ENCODE measurements at regions not wholly inside any gene's neighbourhood (a gene's known extent, or its start where the extent isn't known, plus 50 kb on each side); places are given as distances from the start of the nearest gene placed in this dataset.

DNA sequence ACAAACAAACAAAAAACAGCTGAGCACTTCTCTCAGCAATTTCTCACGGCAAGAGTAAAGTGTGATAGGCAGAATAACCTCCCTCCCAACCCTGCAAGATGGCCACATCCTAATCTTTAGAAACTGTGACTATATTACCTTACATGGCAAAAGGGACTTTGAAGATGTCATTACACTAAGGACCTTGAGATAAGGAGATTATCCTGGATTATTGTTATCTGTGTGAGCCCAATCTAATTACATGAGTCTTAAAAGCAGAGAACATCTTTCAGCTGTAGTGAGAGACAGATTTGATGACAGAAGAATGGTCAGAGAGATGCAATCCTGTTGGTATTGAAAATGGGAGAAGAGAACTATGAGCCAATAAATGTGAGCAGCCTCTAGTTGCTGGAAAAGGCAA, 347.9 kb downstream of the CDH9 start:
- H3K4me3 ChIP-seq, result no peak overlapping the region
- no peaks in the 10 kb centered on the region for H3K36me3 ChIP-seq (replicated peaks in 1 of 2)
- TF ChIP-seq CTCF (IDR thresholded peaks at IDR 0.05) (no peak), POLR2A (IDR thresholded peaks at IDR 0.05) (no peak)
- WGBS, 4 donors, result 60 to 77% (median 67%) methylated on average over 1 of the region's 1 CpG
- intact Hi-C loops (cut with DNase I), result no loop called here
- DNase-seq, result no peak
- H3K27ac ChIP-seq, result no peak overlapping the region
- no peaks in the 10 kb centered on the region for H3K27me3 ChIP-seq
- H3K9me3 ChIP-seq (replicated peaks in 1 of 3), result no peaks in the 10 kb centered on the region
- H3K4me1 ChIP-seq (replicated peaks in 1 of 2), result no peaks in the 10 kb centered on the region

DNA sequence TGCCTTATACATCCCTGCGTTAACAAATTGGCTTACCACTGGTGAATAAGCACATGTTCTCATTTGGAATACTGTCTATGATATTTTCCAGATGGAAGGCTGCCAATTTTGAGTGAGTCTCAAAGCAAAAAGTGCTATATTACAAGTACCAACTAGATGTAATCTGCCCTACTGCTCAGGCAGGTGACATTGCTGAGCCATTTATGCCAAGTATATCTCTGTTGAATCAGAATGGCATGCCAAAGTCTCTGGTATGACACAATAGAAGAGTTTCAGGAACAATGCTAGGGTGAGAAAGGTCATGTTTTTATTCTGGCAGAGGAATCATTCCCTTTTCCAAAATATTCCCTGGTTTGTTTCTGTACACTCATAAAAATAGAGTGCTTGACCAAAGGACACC, 356.5 kb downstream of the CDH9 start:
- H3K4me1 ChIP-seq (replicated peaks in 1 of 2), result no peaks in the 10 kb centered on the region
- intact Hi-C loops (cut with DNase I), result no loop called here
- WGBS, 4 donors, result 54 to 83% (median 80%) methylated on average over 1 of the region's 1 CpG
- H3K36me3 ChIP-seq (replicated peaks in 1 of 2), result no peaks in the 10 kb centered on the region
- no peak for DNase-seq
- no peaks in the 10 kb centered on the region for H3K9me3 ChIP-seq (replicated peaks in 1 of 3)
- H3K27me3 ChIP-seq, result no peaks in the 10 kb centered on the region
- no peak overlapping the region for H3K4me3 ChIP-seq
- TF ChIP-seq POLR2A (IDR thresholded peaks at IDR 0.05) (no peak), CTCF (IDR thresholded peaks at IDR 0.05) (no peak)
- no peak overlapping the region for H3K27ac ChIP-seq

GRCh38 chr5:26674846-26675245, 363.5 kb downstream of the CDH9 start:
- H3K27me3 ChIP-seq, result no peaks in the 10 kb centered on the region
- no peaks in the 10 kb centered on the region for H3K9me3 ChIP-seq (replicated peaks in 1 of 3)
- H3K4me1 ChIP-seq (replicated peaks in 1 of 2), result no peaks in the 10 kb centered on the region
- WGBS, 4 donors, result 62 to 70% (median 67%) methylated on average over 8 of the region's 8 CpGs
- H3K4me3 ChIP-seq, result no peak overlapping the region
- DNase-seq, result no peak
- no peaks in the 10 kb centered on the region for H3K36me3 ChIP-seq (replicated peaks in 1 of 2)
- TF ChIP-seq CTCF (IDR thresholded peaks at IDR 0.05) (no peak), POLR2A (IDR thresholded peaks at IDR 0.05) (no peak)
- no peak overlapping the region for H3K27ac ChIP-seq
- intact Hi-C loops (cut with DNase I), result no loop called here

DNA sequence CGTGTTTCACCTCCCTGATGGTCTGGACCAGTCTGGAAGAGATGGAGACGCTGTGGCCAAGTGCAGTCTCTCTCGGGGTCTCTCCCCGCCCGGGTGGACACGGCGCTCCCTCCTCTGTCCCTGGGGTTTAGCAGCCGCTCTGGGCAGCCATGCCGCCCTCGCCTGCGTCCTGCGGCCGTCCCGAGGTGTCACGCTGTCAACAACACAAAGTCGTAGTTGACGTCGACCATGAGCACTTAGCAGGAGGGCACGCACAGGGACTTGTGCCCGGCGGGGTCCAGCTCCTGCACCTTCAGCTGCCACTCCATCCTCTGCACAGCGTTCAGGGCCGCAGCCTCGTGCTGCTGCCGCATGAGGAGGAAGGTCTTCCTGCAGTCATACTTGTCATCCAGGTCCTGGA, 368.9 kb downstream of the CDH9 start:
- Histone ChIP-seq H3K36me3 (replicated peaks in 1 of 2) (no peaks in the 10 kb centered on the region), H3K4me1 (replicated peaks in 1 of 2) (no peaks in the 10 kb centered on the region), H3K27me3 (no peaks in the 10 kb centered on the region), H3K9me3 (replicated peaks in 1 of 3) (no peaks in the 10 kb centered on the region), H3K4me3 (no peak overlapping the region), H3K27ac (no peak overlapping the region)
- WGBS, 4 donors, result 74 to 92% (median 81%) methylated on average over 5 to 25 of the region's 25 CpGs
- intact Hi-C loops (cut with DNase I), result no loop called here
- TF ChIP-seq POLR2A (IDR thresholded peaks at IDR 0.05) (no peak), CTCF (IDR thresholded peaks at IDR 0.05) (no peak)
- DNase-seq, result no peak
